ENCODE measurements at regions not wholly inside any gene's neighbourhood (a gene's known extent, or its start where the extent isn't known, plus 50 kb on each side); places are given as distances from the start of the nearest gene placed in this dataset.
"Not testable (repeated sequence)": the region's sequence is repeated elsewhere in the genome, so short reads cannot be mapped to it uniquely, and the experiment has no call there.

- not testable (repeated sequence) for TF ChIP-seq CTCF (IDR thresholded peaks at IDR 0.05; ENCODE audit: insufficient read depth, low read length, poor library complexity, severe bottlenecking); EZH2phosphoT487 (conservative IDR thresholded peaks at IDR 0.05; ENCODE audit: low read length)
Observed at GRCh38 chr6:26770941-26771666, 111.6 kb upstream of the ZNF322 start.
